HFF-Myc (cell line): ENCODE measurements at regions not wholly inside any gene's neighbourhood (a gene's known extent, or its start where the extent isn't known, plus 50 kb on each side); places are given as distances from the start of the nearest gene placed in this dataset.

Experiments used
- DNase-seq: peaks from one replicate; pipeline ENCODE4 v3.0.0-alpha.2; 2011; ENCODE audit warnings: low read depth; ENCODE audit errors: extremely low read depth
- H3K4me3 ChIP-seq: replicated peaks from 2 replicates; pipeline ENCODE4 v1.5.1; 2011; ENCODE audit warnings: low read depth, mild to moderate bottlenecking, control low read depth, low read length
- TF ChIP-seq, protein P1 (sequence below): IDR thresholded peaks from 2 replicates; pipeline ENCODE4 v1.5.1; 2012; ENCODE audit warnings: mild to moderate bottlenecking, low read depth, low read length, control low read depth; ENCODE audit errors: missing control alignments

DNA sequence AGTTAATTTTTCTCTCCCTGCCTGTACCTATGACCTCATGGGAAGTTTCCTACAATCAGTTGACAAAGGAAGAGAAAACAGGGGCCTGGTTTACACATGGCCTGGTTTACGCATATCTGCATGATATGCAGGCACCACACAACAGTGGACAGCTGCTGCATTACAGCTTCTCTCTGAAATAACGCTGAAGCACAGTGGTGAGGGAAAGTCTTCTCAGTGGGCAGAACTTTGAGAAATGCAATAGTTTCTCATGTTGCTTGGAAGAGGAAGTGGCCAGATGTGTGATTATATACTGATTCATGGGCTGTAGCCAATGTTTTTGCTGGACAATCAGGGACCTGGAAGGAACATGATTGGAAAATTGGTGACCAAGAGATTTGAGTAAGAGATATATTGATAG, 324.1 kb upstream of the GOT2 start:
- H3K4me3 ChIP-seq, result no peak overlapping the region
- DNase-seq, result no peak
- TF ChIP-seq, protein P1, sequence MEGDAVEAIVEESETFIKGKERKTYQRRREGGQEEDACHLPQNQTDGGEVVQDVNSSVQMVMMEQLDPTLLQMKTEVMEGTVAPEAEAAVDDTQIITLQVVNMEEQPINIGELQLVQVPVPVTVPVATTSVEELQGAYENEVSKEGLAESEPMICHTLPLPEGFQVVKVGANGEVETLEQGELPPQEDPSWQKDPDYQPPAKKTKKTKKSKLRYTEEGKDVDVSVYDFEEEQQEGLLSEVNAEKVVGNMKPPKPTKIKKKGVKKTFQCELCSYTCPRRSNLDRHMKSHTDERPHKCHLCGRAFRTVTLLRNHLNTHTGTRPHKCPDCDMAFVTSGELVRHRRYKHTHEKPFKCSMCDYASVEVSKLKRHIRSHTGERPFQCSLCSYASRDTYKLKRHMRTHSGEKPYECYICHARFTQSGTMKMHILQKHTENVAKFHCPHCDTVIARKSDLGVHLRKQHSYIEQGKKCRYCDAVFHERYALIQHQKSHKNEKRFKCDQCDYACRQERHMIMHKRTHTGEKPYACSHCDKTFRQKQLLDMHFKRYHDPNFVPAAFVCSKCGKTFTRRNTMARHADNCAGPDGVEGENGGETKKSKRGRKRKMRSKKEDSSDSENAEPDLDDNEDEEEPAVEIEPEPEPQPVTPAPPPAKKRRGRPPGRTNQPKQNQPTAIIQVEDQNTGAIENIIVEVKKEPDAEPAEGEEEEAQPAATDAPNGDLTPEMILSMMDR, result no peak

DNA sequence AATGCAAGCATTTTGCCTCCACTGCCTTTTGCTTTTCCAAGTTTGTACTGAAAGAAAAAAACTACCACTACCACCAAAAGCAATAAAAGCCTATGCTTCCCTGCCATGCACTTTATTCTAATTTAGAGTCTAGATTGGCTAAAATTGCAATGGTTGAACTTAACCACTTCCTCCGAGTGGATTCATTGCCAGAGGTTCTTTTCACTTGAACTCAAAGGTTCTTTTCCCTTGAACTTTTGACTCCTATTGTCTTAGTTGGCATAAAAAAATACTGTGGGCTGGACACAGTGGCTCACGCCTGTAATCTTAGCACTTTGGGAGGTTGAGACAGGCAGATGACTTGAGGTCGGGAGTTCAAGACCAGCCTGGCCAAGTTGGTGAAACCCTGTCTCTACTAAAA, 319.8 kb upstream of the GOT2 start:
- H3K4me3 ChIP-seq, result no peak overlapping the region
- TF ChIP-seq, protein P1, result no peak
- DNase-seq, result no peak

DNA sequence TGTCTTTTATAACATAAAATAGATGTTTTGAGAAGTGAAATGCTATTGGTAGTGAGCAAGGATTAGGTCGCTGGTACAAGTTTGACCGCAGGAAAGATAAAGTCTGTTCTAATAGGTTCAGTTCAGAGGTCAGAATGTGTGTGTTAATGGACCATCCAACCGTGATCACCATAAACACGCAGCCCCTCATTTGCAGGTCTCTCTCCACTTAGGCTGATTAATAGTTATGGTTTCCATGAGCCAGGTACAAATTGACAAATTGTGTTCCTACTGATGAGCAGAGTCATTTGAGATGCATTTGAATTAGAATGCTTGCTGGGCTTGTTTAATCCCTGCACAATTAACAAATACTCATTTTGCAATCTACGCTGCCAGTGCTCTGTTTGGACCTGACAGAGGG, 318.1 kb upstream of the GOT2 start:
- no peak for DNase-seq
- TF ChIP-seq, protein P1, result no peak
- H3K4me3 ChIP-seq, result no peak overlapping the region

DNA sequence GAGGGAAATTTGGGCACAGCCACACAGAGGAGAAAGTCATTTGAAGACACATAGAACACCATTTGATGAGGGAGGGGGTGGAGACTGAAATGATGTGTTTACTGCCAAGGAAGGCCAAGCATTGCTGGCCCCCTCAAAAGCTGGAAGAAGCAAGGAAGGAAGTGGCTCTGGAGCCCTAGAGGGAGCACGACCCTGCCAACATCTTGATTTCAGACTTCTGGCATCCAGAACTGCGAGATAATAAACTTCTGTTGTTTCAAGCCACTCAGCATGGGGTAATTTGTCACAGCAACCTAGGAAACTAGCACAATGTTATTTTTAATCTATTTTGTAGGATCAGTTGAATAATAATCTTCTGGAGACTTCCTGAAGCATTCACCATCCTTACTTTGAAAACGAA, 314.8 kb upstream of the GOT2 start:
- no peak for DNase-seq
- no peak overlapping the region for H3K4me3 ChIP-seq
- TF ChIP-seq, protein P1, result no peak

DNA sequence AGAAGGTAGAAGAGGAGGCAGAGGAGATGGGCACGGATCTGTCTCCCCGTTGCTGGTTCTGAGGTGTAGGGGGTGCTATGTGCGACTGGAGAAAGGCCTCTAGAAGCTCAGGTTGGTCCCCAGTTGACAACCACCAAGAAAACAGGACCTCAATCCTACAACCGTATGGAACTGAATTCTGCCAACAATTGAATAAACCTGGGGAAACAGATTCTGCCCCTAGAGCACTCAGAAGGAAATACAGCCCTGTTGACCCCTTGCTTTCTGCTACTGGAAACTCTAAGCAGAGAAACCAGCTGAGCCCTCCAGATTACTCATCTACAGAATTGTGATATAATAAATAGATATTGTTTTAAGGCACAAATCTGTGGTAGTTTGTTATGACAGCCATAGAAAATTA, 313.0 kb upstream of the GOT2 start:
- TF ChIP-seq, protein P1, result no peak
- DNase-seq, result no peak
- no peak overlapping the region for H3K4me3 ChIP-seq

DNA sequence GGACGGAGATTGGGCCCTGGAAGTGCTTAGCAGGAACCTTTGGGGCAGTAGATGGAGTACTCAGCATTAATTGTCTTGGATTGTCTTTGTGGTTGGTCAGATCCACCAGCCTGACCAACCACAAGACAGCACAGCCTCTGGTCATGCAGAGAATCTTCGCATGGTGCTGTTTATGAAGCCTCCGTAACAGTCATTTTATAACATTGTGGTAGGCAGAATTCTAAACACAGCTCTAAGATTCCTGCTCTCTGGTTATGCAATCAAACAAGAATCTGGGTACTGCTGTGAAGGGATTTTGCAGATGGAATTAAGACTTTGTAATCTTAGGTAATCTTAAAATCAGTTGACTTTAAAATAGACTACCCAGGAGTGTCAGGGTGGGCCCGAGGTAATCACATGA, 312.2 kb upstream of the GOT2 start:
- DNase-seq, result no peak
- TF ChIP-seq, protein P1, result no peak
- H3K4me3 ChIP-seq, result no peak overlapping the region

DNA sequence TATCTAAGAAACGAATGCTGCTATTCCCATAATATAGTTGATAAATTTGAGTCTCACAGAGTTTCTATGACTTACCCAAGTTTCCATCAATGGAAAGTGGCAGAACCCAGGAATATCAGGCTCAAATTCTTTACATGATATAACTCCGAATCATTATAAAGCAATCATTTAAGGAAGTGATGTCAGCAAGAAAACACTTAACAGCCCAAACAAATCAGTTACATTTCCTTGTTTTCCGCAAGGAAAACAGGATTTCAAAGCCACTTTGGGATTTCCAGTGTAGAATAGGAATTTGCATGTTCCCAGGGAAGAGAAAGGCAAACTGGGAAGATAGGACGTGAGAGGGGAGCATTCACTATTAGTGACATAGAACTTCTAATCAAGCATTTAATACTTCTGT, 311.4 kb upstream of the GOT2 start:
- TF ChIP-seq, protein P1, result no peak
- no peak for DNase-seq
- H3K4me3 ChIP-seq, result no peak overlapping the region
